Stimulated activated effector memory CD8-positive, alpha-beta T cell treated with anti-CD3 and anti-CD28 coated beads, Interleukin-12 subunit alpha, Interleukin-12 subunit beta, amount 100 ng/mL, for 72 hours (primary cell): ENCODE measurements at regions not wholly inside any gene's neighbourhood (a gene's known extent, or its start where the extent isn't known, plus 50 kb on each side); places are given as distances from the start of the nearest gene placed in this dataset.
A peak's percentile ranks its signal among the peaks of the same experiment; 100 is the strongest.
"Not testable (repeated sequence)": the region's sequence is repeated elsewhere in the genome, so short reads cannot be mapped to it uniquely, and the experiment has no call there.

Experiments used
- ATAC-seq: fragments of 150-1000 bp; cut with Tn5 transposase; 2 replicates; pipeline ENCODE4 v1.10.0; 2021
- DNase-seq, 2 donors: peaks; one replicate each; pipeline ENCODE4 v3.0.0; 2021 to 2022; ENCODE audit warnings: low spot score in 2 of 2
- H3K27ac Mint-ChIP-seq: one replicate; pipeline ENCODE4 v1.8.0; 2022; ENCODE audit warnings: mild to moderate bottlenecking, mixed read lengths
- H3K36me3 Mint-ChIP-seq: one replicate; pipeline ENCODE4 v1.8.0; 2022; ENCODE audit warnings: mild to moderate bottlenecking, mixed read lengths
- H3K4me1 Mint-ChIP-seq: one replicate; pipeline ENCODE4 v1.8.0; 2022; ENCODE audit warnings: mixed read lengths
- H3K4me3 Mint-ChIP-seq: one replicate; pipeline ENCODE4 v1.8.0; 2022; ENCODE audit warnings: mild to moderate bottlenecking, mixed read lengths
- H3K9me3 Mint-ChIP-seq: one replicate; pipeline ENCODE4 v1.8.0; 2022; ENCODE audit warnings: mixed read lengths

DNA sequence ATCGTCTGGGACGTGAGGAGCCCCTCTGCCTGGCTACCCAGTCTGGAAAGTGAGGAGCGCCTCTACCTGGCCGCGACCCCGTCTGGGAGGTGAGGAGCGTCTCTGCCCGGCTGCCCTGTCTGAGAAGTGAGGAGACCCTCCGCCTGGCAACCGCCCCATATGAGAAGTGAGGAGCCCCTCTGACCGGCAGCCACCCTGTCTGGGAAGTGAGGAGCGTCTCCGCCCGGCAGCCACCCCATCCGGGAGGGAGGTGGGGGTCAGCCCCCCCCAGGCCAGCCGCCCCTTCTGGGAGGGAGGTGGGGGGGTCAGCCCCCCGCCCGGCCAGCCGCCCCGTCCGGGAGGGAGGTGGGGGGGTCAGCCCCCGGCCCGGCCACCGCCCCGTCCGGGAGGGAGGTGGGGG lies 107.1 kb upstream of the ARID1B start:
- not testable (repeated sequence) for DNase-seq, H3K36me3 Mint-ChIP-seq, ATAC-seq, H3K4me1 Mint-ChIP-seq, H3K27ac Mint-ChIP-seq, H3K4me3 Mint-ChIP-seq, H3K9me3 Mint-ChIP-seq

DNA sequence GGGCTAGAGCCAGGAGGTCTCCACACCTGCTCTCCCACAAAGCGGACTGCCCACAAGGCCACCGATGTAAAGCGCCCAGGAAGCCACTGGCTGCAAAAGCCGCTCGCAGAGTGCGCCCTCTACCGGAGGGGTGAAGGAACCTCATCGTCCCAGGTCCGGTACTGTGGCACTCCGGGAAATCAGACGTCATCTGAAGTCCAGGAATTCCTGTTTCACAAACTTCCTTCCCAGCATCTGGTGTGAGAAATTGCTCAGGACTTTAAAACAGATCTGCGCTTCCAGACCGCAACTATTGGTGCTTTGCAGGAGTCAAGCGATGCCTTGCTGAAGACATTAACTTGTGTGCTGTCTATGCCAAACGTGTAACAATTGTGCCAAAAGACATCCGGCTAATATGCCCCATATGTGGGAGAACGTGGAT lies 115.1 kb upstream of the ARID1B start:
- Mint-ChIP-seq H3K27ac (no peak overlapping the region), H3K4me3 (no peak overlapping the region), H3K36me3 (no peaks in the 10 kb centered on the region), H3K9me3 (no peaks in the 10 kb centered on the region), H3K4me1 (peaks cover 7% of the 10 kb centered on the region)
- no peak for ATAC-seq
- DNase-seq, result peak in 1 of 2 donors; percentile 73

DNA sequence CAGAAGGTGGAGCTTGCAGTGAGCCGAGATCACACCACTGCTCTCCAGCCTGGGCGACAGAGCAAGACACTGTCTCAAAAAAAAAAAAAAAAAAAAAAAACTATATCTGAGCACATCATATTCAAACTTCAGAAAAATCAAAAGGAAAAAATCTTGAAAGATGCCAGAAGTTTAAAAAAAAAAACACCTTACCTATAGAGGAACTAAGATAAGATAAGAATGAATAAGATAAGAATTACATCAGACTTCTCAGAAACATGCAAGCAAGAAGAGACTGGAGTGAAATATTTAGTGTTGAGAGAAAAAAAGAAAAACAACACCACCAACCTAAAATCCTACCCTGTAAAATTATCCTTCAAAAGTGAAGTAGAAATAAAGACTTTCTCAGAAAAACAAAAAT lies 116.8 kb upstream of the ARID1B start:
- no peak overlapping the region for H3K4me3 Mint-ChIP-seq
- ATAC-seq (no peak), DNase-seq (no peak)
- H3K4me1 Mint-ChIP-seq, result peaks cover 7% of the 10 kb centered on the region
- no peaks in the 10 kb centered on the region for H3K36me3 Mint-ChIP-seq
- no peaks in the 10 kb centered on the region for H3K9me3 Mint-ChIP-seq
- no peak overlapping the region for H3K27ac Mint-ChIP-seq

DNA sequence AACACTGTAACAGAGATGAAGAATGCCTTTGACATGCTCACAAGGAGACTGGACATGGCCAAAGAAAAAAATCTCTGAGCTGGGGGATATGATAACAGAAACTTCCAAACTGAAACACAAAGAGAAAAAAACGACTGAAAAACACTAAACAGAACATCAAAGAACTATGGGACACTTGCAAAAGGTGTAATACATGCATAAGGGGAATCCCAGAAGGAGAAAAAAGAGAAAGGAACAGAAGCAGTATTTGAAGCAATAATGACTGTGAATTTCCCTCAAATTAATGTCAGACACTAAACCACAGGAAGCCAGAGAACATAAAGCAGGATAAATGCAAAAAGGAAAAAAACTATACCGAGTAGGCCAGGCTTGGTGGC lies 117.4 kb upstream of the ARID1B start:
- Mint-ChIP-seq H3K27ac (no peak overlapping the region), H3K36me3 (no peaks in the 10 kb centered on the region), H3K4me3 (no peak overlapping the region)

DNA sequence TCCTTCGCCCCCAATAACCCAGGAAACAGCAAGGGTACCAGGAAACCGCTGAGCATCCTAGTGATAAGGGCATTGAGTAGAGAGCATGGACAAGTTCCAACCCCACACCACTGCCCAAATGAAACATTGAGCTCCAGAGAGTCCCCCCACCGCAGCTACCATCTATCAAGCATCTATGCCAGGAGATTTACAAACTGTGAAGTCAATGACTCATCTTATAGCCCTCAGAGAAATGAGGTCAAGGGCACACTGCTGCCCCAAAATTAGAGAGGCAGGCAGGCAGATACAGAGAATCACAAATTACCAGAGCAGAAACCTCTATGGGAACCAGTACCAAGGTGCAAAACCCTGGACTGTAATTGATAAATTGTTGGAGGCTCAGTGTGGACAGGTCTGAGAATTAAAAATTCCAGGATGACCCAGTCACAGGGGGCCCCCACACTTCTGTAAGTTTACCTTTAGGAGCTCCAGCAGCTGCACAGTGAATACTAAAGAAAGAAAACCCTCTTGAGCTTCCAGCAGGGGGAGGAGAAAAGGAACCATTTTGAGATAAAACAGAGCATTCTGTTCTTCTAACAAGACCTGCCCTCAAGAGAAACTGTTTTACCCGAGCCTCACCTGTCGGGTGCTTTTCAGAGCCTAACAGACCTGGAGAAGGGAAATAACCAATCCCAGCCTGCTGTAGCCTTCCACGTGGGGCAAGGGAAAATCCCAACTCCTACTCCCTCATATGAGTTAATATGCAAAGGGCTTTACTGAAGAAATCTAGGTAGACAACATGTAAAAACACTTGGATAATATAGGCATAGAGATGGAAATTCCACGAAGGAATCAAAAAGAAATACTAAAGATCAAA lies 118.0 kb upstream of the ARID1B start:
- DNase-seq, result no peak

More for the DNA sequence above, 117.4 kb upstream of the ARID1B start:
- DNase-seq (no peak), ATAC-seq (no peak)
- Mint-ChIP-seq H3K9me3 (no peaks in the 10 kb centered on the region), H3K4me1 (peaks cover 7% of the 10 kb centered on the region)

DNA sequence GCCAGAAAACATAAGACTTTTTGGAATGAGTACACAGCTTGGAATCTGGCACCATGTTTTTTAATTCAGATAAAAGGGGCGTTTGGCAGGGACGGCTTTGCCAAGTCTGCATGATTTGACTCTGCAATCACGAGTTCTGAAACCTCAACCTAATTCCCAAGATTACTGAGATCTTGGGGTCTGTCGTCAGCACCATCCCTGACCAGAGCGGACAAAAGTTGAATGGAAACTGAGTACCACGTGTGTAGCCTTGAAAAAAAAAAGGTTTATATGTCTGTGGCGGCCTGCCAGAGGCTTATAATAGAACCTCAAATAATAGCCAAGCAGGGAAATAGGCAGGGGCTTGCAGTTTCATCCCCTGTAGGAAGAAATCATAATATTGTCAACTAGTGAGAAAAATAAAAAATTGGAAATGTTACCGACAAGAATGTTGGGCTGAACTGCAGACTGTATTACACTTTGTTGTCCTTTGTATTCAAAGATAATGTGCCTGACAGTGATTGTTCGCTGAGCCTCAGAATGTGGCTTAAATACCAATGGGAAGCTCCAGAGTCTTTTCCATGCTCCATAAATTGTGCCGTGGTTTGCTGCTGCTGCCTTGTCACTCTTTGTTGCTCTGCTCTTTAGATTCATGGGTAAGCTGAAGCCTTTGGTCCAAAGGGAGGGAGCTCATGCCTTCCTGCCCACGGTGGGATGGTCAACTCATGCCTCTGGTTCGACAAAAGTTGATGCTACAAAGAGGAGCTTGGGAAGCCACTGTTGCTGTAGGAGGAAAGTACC lies 118.8 kb upstream of the ARID1B start:
- peaks cover 7% of the 10 kb centered on the region for H3K4me1 Mint-ChIP-seq
- H3K4me3 Mint-ChIP-seq, result no peak overlapping the region
- ATAC-seq (no peak), DNase-seq (no peak)
- no peak overlapping the region for H3K27ac Mint-ChIP-seq
- no peaks in the 10 kb centered on the region for H3K9me3 Mint-ChIP-seq
- H3K36me3 Mint-ChIP-seq, result no peaks in the 10 kb centered on the region

More for the DNA sequence above, 118.0 kb upstream of the ARID1B start:
- no peaks in the 10 kb centered on the region for H3K36me3 Mint-ChIP-seq
- H3K27ac Mint-ChIP-seq, result no peak overlapping the region
- peaks cover 7% of the 10 kb centered on the region for H3K4me1 Mint-ChIP-seq
- H3K9me3 Mint-ChIP-seq, result no peaks in the 10 kb centered on the region
- H3K4me3 Mint-ChIP-seq, result no peak overlapping the region
- ATAC-seq, result no peak

DNA sequence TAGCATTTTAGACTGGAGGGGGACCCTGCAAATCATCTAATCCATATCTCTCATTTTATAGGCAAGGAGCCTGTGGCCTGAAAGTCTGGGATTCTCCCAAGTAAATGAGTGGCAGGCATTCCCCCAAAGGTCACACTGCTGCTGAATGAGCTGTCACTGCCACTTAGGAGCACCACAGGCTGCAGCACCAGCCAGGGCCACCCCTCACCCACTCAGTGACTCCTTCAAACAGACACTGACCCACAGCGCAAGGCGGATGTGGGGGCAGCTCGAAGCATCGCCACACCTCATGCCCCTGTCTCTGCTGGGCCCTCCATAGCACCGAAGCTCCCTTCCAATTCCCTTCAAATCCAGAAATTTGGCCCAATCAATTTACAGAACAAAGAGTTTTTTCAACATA lies 119.9 kb upstream of the ARID1B start:
- DNase-seq, result no peak
- Mint-ChIP-seq H3K9me3 (no peaks in the 10 kb centered on the region), H3K27ac (no peak overlapping the region), H3K4me1 (peaks cover 11% of the 10 kb centered on the region), H3K4me3 (no peak overlapping the region), H3K36me3 (no peaks in the 10 kb centered on the region)
- ATAC-seq, result no peak

DNA sequence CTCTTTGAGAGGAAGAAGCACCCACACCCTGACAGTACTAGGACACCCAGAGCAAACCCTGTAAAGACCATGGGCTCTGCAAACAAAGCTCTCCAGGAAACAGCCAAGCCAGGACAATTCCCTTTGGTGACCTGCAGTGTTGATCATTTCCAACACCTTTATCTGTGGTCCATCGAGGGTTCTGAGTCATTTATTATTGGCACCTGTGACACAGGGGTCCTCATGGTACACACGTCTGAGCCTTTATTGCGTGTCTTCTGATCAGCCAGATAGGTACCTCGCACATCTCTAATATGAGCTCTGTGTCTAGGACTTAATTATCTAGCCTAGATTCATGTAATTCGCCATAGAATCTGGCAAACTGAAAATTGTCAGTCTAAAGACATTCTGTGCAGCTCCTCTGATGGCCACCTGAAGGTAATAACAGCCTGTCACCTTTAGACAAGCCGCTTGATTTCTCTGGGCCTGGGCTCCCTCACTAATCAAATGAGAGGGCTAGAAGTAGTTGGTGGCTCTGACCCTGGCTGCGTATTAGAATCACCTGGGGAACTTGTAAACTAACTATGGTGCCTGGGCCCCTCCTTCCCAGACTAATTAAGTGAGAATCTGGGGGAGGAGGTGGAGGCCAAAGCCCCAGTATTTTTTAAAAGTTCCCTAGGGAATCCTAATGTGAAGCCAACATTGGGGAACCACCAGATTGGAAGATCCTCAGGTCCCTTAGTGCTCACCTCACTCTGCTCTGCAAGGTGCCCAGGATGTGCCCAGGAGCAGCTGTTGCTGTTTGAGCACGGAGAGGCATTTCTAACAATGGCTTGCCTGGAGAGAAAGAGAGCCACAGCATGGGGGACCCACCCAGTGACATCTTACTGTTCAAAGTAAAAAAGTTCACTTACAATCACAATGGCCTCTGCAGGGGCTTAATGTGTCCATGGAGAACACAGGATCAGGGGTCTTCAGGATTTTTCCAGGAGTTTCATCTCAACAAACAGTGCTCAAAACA lies 122.0 kb upstream of the ARID1B start:
- Mint-ChIP-seq H3K36me3 (no peaks in the 10 kb centered on the region), H3K4me3 (no peak overlapping the region), H3K9me3 (no peaks in the 10 kb centered on the region), H3K27ac (no peak overlapping the region), H3K4me1 (peaks cover 11% of the 10 kb centered on the region)
- DNase-seq, result no peak
- no peak for ATAC-seq

DNA sequence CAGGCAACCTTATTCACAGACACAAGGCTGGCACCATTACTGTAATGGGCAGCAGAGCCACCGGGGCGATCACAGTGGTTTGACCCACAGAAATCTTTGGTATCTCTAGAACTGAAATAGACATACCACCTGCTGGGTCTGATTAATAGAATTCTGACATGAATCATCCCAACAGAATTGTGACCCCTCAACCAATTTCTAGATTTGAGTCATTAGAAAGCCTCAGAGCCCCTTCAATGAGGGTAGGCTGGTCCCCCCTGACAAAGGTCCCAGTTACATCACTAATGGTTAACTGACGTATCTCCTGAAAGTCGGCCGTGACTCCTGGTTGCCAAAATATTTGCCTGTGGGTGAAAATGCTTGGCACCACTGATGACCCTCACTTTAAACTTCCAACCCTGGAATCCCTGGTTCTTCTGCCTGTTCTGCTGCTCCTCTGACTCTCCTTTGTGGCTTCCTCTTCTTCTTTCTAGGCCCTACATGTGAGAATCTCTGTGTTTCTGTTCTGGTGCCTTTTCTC lies 124.9 kb upstream of the ARID1B start:
- Mint-ChIP-seq H3K4me1 (peaks cover 10% of the 10 kb centered on the region), H3K4me3 (no peak overlapping the region), H3K36me3 (no peaks in the 10 kb centered on the region), H3K9me3 (no peaks in the 10 kb centered on the region), H3K27ac (no peak overlapping the region)
- DNase-seq (no peak), ATAC-seq (no peak)

DNA sequence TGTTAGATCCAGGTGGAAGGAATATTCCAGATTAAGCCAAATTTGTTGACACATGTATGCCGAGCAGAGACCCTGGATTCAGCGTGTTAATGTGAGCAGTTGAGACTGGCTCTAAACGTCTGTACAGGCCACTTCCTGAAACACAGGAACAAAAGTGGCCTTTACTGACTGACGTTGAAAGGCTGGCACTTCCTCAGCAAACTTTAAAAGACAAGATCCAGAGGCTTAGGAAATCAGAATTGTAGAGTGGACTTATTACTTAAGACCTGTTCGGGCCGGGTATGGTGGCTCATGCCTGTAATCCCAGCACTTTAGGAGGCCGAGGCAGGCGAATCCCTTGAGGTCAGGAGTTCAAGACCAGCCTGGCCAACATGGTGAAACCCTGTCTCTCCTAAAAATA lies 125.7 kb upstream of the ARID1B start:
- H3K27ac Mint-ChIP-seq, result no peak overlapping the region
- H3K4me3 Mint-ChIP-seq, result no peak overlapping the region
- H3K36me3 Mint-ChIP-seq, result no peaks in the 10 kb centered on the region
- H3K9me3 Mint-ChIP-seq, result no peaks in the 10 kb centered on the region
- H3K4me1 Mint-ChIP-seq, result peaks cover 10% of the 10 kb centered on the region
- no peak for DNase-seq
- ATAC-seq, result no peak

DNA sequence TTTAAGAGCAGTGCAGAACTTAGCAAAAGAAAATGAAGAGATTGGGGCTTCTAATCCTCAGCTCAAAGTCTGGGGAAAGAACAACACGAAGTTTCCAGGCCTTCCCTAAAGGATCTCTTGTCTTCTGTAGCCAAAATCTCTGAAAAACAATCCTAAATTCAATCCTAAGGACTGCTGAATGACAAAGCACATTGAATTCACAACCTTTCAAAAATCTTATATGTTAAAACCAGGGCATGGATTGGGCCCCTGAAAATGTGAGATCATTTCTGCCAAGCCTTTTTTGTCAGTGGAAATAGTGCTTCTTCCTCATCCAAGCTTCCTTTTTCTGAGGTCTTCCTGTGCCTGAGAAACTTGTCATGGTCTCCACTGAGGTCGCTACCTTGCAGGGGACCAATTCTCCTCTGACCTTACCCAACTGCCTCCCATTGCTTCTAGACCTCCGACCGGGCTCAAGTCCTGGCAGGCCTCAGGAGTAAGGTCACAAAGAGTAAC lies 126.2 kb upstream of the ARID1B start:
- Mint-ChIP-seq H3K27ac (no peak overlapping the region), H3K36me3 (no peaks in the 10 kb centered on the region), H3K4me3 (no peak overlapping the region), H3K4me1 (peaks cover 10% of the 10 kb centered on the region), H3K9me3 (no peaks in the 10 kb centered on the region)
- ATAC-seq (no peak), DNase-seq (no peak)

DNA sequence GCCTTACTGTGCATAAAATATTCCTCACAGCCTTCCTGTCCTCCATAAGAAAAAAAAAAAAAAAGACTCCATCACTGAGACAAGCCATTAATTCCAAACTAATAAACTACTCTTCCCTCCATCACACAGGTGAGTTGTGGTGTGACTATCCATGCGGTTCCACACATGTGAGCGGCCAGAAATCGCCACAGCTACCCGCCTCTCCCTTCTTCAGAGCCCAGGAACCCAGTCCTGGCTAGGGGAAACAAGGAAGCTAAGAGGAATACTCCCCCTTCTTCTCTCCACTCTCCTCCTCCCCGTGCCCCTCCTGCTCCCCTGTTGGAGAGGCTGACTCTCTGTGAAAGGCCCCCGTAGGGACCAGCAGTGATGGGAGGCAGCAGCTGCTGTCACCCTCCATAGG lies 128.6 kb upstream of the ARID1B start:
- no peak overlapping the region for H3K27ac Mint-ChIP-seq
- peaks cover 10% of the 10 kb centered on the region for H3K4me1 Mint-ChIP-seq
- no peak for DNase-seq
- H3K4me3 Mint-ChIP-seq, result no peak overlapping the region
- no peaks in the 10 kb centered on the region for H3K9me3 Mint-ChIP-seq
- H3K36me3 Mint-ChIP-seq, result no peaks in the 10 kb centered on the region
- ATAC-seq, result no peak

DNA sequence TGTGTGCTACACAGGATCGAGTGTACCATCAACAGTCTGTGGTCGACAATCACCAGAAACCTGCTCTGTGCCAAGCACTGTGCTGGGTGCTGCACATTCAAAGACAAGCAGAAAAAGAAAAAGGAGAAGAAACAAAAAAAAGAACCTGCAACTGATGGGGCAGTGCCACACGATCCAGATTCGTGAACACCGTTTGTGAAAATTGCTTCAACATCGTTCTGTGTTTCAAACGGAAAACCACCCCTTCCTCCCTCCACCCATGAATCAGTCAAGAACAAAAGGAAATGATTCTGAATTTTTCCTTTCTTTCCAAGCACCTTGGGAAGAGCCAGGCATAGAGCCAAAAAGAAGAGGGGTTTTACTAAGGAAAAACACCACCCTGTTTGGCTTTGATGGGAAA lies 129.2 kb upstream of the ARID1B start:
- no peak for ATAC-seq
- Mint-ChIP-seq H3K36me3 (no peaks in the 10 kb centered on the region), H3K27ac (no peak overlapping the region), H3K4me1 (peaks cover 10% of the 10 kb centered on the region), H3K4me3 (no peak overlapping the region), H3K9me3 (no peaks in the 10 kb centered on the region)
- DNase-seq, result no peak

DNA sequence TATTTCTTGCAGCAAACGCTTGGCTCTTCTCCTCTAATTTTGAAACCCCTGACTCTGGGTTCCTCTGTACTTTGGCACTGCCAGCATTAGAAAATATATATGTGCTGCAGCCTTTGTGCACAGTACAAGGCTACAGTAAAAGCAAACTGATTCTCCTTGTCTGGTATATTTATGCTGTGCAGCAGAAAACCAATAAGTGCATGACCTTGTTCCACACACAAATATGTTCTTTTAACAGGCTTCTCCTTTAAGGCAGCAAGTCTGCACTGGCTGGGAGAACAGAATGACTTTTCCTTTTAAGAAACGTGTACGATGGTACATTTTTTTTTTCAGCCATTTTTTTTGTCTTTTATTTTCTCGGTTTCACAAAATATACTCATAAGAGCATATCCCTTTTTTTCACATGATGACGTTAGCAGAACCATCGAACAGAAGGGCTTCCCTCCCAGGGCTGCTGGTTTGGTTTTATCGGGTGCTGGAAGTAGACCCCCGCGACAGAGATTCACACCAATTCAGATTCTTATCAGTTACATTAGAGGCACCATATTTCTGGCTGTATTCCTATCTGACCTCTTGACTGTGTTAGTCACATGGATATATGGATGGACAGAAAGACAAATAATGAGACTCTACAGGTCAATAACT lies 129.9 kb upstream of the ARID1B start:
- H3K4me1 Mint-ChIP-seq, result peaks cover 5% of the 10 kb centered on the region
- no peak overlapping the region for H3K27ac Mint-ChIP-seq
- H3K9me3 Mint-ChIP-seq, result no peaks in the 10 kb centered on the region
- H3K4me3 Mint-ChIP-seq, result no peak overlapping the region
- no peak for DNase-seq
- no peaks in the 10 kb centered on the region for H3K36me3 Mint-ChIP-seq
- ATAC-seq, result no peak
